Psoas muscle (tissue), 7 donors: ENCODE measurements at regions not wholly inside any gene's neighbourhood (a gene's known extent, or its start where the extent isn't known, plus 50 kb on each side); places are given as distances from the start of the nearest gene placed in this dataset.

Experiments used
- ATAC-seq, 4 donors: fragments of 200-7000 bp; cut with Tn5 transposase; one replicate each; pipeline ENCODE4 v1.9.1; 2020; ENCODE audit warnings: moderate library complexity in 3 of 4, mild to moderate bottlenecking in 2 of 4
- DNase-seq, 2 donors: peaks; one replicate each; pipeline ENCODE4 v3.0.0-alpha.2; 2020
- H3K27ac ChIP-seq: fragments of 200-600 bp; one replicate; pipeline ENCODE4 v1.8.0; 2022
- H3K27me3 ChIP-seq, 3 donors: fragments of 200-600 bp in 1 of 3; one replicate each; pipeline versions ENCODE4 v1.6.1 to v1.8.0; 2013 to 2022; ENCODE audit warnings: low read length in 2 of 3, mild to moderate bottlenecking in 2 of 3, moderate library complexity in 1 of 3; ENCODE audit not compliant: insufficient read depth in 3 of 3
- H3K36me3 ChIP-seq, 2 donors: fragments of 200-600 bp in 1 of 2; one replicate each; pipeline versions ENCODE4 v1.6.1 to v1.8.0; 2013 to 2022; ENCODE audit warnings: low read depth in 1 of 2, mild to moderate bottlenecking in 1 of 2, moderate library complexity in 1 of 2; ENCODE audit not compliant: insufficient read depth in 1 of 2
- H3K4me1 ChIP-seq: fragments of 200-600 bp; one replicate; pipeline ENCODE4 v1.8.0; 2022
- H3K4me3 ChIP-seq: fragments of 200-600 bp; one replicate; pipeline ENCODE4 v1.8.0; 2022; ENCODE audit warnings: mild to moderate bottlenecking
- H3K9me3 ChIP-seq: fragments of 200-600 bp; one replicate; pipeline ENCODE4 v1.8.0; 2022
- WGBS, 3 donors: extraction: QIAGEN DNeasy Blood & Tissue Kit; methylation state at CpG; one replicate each; pipeline versions ENCODE4 v1.1.6 to v1.1.7; 2013; 5-methylcytosine and 5-hydroxymethylcytosine counted together
- intact Hi-C, 2 donors: fragments of 100-400 bp; cut with DNase I; formaldehyde crosslinking; loops; one replicate each; pipeline versions ENCODE4 v1.11.0 to v1.14.2; 2022
- TF ChIP-seq, protein P1 (sequence below): fragments of 200-600 bp; IDR thresholded peaks from one replicate; pipeline ENCODE4 v1.8.0; 2022; ENCODE audit warnings: antibody characterized with exemption
- donor health status: healthy with polysubstance abuse.
- donor health status: DM: no; HTN: no; CAD: no; lungs with moderate emphysema.
- donor health status: Bipolar disorder and iron deficiency.
- donor health status: healthy.
- donor health status: DM: yes; HTN: yes; CAD: no.
- donor health status: DM: no; HTN: no; CAD: no.
- donor health status: DM: yes; HTN: yes; CAD: no.

DNA sequence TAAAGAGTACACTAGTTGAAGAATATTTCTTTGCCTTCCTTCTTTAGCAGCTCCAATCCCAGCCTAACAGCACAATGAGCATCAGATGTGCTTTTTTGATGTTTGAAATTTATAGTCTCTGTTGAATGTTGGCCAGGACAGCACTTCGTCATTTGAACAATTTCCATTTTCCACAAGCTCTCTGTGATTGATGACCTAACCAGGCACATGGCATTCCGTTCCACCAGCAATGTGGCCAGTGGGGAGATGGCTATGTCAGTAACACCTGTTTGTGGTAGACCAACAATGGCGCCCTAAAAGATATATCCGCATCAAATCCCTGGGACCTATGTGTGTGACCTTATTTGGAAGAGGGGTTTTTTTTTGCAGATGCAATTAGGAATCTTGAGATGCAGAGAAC, 66.8 kb downstream of the PALM2AKAP2 start:
- WGBS, 3 donors = 52 to 59% (median 52%) methylated on average over 4 of the region's 4 CpGs
- Histone ChIP-seq H3K27me3 (no peaks in the 10 kb centered on the region), H3K36me3 (no peaks in the 10 kb centered on the region), H3K9me3 (no peaks in the 10 kb centered on the region), H3K27ac (no peak overlapping the region), H3K4me1 (peaks cover 4% of the 10 kb centered on the region), H3K4me3 (no peak overlapping the region)
- ATAC-seq (peak in 1 of 4 donors; percentile 70), DNase-seq (no peak)
- TF ChIP-seq, protein P1, sequence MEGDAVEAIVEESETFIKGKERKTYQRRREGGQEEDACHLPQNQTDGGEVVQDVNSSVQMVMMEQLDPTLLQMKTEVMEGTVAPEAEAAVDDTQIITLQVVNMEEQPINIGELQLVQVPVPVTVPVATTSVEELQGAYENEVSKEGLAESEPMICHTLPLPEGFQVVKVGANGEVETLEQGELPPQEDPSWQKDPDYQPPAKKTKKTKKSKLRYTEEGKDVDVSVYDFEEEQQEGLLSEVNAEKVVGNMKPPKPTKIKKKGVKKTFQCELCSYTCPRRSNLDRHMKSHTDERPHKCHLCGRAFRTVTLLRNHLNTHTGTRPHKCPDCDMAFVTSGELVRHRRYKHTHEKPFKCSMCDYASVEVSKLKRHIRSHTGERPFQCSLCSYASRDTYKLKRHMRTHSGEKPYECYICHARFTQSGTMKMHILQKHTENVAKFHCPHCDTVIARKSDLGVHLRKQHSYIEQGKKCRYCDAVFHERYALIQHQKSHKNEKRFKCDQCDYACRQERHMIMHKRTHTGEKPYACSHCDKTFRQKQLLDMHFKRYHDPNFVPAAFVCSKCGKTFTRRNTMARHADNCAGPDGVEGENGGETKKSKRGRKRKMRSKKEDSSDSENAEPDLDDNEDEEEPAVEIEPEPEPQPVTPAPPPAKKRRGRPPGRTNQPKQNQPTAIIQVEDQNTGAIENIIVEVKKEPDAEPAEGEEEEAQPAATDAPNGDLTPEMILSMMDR = no peak
- intact Hi-C loops = no loop called here

DNA sequence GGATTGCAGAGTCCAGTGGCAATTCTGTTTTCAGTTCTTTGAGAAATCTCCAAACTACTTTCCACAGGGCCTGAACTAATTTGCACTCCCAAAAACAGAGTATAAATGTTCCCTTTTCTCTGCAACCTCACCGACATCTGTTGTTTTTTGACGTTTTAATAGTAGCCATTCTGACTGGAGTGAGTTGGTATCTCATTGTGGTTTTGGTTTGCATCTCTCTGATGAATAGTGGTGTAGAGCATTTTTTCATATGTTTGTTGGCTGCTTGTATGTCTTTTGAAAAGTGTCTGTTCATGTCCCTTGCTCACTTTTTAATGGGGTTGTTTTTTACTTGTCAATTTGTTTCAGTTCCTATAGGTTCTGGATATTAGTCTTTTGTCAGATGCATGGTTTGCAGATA, 72.6 kb downstream of the PALM2AKAP2 start:
- Histone ChIP-seq H3K36me3 (no peaks in the 10 kb centered on the region), H3K4me3 (no peak overlapping the region), H3K27ac (no peak overlapping the region), H3K4me1 (no peaks in the 10 kb centered on the region), H3K27me3 (no peaks in the 10 kb centered on the region), H3K9me3 (no peaks in the 10 kb centered on the region)
- no peak for ATAC-seq
- intact Hi-C loops = no loop called here
- TF ChIP-seq, protein P1 = no peak
- 76 to 93% (median 77%) methylated on average over 2 of the region's 2 CpGs for WGBS, 3 donors
- DNase-seq = no peak

DNA sequence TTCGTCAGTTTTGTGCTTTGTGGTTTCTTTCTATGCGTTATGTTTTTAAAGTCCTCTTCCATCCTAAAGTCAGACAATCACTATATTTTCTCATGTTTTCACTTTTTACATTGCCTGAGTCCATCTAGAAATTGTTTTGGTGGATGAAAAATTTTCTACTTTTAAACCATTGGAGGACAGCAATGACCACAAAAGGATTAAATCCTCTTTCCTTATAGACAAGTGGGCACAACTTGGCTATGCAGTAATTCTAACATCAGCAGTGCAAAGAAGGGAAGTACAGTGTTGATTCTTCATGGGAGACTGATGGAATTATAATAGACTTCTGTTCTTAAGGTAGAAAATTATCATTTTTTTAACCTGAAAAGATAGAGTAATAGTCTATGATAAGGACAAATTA, 75.5 kb downstream of the PALM2AKAP2 start:
- DNase-seq = no peak
- Histone ChIP-seq H3K36me3 (no peaks in the 10 kb centered on the region), H3K9me3 (no peaks in the 10 kb centered on the region), H3K4me3 (no peak overlapping the region), H3K27me3 (no peaks in the 10 kb centered on the region), H3K4me1 (no peaks in the 10 kb centered on the region), H3K27ac (no peak overlapping the region)
- WGBS, 3 donors = 95 to 100% (median 96%) methylated on average over 2 of the region's 2 CpGs
- ATAC-seq = no peak
- intact Hi-C loops = no loop called here
- TF ChIP-seq, protein P1 = no peak

DNA sequence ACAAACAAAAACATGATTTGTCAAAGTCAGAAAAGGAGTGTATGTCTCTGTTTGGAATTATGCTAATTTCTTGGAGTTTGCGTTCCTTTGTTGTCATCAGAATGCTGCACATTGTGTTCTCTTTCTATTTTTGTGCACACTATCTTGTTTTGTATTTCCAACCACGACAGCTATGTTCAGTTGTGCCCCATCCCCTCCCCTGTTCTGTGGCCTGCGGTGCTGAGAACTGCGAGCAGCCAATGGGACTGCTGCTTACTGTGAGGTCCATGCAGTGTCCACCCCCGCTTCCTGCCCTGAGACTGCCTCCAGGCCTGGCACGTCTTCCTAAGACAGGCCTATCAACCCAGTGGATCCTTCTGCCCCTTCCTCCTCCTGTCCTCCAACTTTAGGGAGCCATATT, 76.8 kb downstream of the PALM2AKAP2 start:
- TF ChIP-seq, protein P1 = no peak
- Histone ChIP-seq H3K4me1 (no peaks in the 10 kb centered on the region), H3K9me3 (no peaks in the 10 kb centered on the region), H3K27ac (no peak overlapping the region), H3K27me3 (peaks cover 0 to 3% (median 0%) of the 10 kb centered on the region in 3 donors), H3K4me3 (no peak overlapping the region), H3K36me3 (no peaks in the 10 kb centered on the region)
- intact Hi-C loops = no loop called here
- DNase-seq (peak; percentile 53 to 62), ATAC-seq (peak in 3 of 4 donors; percentile 88 to 99 (median 97))
- 41 to 44% (median 44%) methylated on average over 6 of the region's 6 CpGs for WGBS, 3 donors

DNA sequence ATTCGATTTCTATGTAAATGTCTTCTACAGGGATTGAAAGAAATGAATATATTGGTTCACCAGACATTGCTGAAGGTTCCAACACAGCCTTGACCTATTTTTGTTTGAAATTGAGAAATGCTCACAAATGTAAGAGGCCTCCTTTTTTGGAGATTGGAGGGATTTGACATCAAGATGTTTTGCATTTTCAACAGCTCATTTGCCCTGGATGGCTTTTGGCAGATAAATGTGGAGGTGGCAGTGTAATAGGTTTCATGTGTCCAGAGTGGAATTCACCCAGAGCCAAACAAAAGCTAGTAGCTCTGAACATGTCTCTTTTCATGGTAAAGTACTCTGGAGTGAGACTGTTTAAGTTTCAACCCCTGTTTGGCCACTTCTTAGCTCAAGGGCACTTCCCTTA, 77.3 kb downstream of the PALM2AKAP2 start:
- H3K27ac ChIP-seq = no peak overlapping the region
- DNase-seq = no peak
- H3K9me3 ChIP-seq = no peaks in the 10 kb centered on the region
- WGBS, 3 donors = 68 to 83% (median 71%) methylated on average over 1 of the region's 1 CpG
- no peaks in the 10 kb centered on the region for H3K4me1 ChIP-seq
- intact Hi-C loops = no loop called here
- TF ChIP-seq, protein P1 = no peak
- no peak overlapping the region for H3K4me3 ChIP-seq
- no peak for ATAC-seq
- H3K27me3 ChIP-seq = peaks cover 0 to 3% (median 0%) of the 10 kb centered on the region in 3 donors
- H3K36me3 ChIP-seq = no peaks in the 10 kb centered on the region
